NK-92 treated with Interleukin-12 subunit alpha and Interleukin-12 subunit beta, amount 100 ng/mL, for 24 hours (cell line): ENCODE measurements at regions not wholly inside any gene's neighbourhood (a gene's known extent, or its start where the extent isn't known, plus 50 kb on each side); places are given as distances from the start of the nearest gene placed in this dataset.
"Not testable (repeated sequence)": the region's sequence is repeated elsewhere in the genome, so short reads cannot be mapped to it uniquely, and the experiment has no call there.

Source experiments
- DNase-seq: peaks from one replicate; lab custom pipeline; 2025; lab: John Stamatoyannopoulos, UW

DNA sequence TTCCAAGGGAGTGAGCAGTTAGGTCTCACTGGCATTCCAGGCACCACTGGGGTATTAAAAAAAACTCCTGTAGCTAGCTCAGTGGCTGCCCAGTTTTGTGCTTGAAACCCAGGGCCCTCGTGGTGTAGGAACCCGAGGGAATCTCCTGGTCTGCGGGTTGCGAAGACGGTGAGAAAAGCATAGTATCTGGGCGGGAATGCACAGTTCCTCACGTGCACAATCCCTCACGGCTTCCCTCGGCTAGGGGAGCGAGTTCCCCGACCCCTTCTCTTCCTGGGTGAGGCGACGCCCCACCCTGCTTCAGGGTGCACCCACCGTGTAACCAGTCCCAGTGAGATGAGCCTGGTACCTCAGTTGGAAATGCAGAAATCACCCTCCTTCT, 50.5 kb upstream of the PGBD5 start:
- DNase-seq: no peak

GRCh38 chr1:230475856-230476621, 49.9 kb upstream of the PGBD5 start:
- not testable (repeated sequence) for DNase-seq
